ENCODE measurements at regions not wholly inside any gene's neighbourhood (a gene's known extent, or its start where the extent isn't known, plus 50 kb on each side); places are given as distances from the start of the nearest gene placed in this dataset.

DNA sequence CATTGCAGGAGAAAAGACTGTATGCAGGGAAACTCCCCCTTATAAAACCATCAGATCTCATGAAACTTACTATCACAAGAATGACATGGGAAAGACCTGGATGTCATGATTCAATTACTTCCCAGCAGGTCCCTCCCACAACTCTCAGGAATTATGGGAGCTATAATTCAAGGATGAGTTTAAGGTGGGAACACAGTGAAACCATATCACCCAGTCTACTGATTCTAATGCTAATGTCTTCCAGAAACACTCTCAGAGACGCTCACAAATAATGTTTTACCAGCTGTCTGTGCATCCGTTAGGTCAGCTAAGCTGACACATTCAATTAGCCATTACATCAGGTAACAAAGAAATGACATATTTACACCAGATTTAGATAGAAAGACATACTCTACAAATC is 637.9 kb downstream of the NLGN4Y start:
- DNase-seq (ENCODE audit: low read depth in 2 of 2): no peak

DNA sequence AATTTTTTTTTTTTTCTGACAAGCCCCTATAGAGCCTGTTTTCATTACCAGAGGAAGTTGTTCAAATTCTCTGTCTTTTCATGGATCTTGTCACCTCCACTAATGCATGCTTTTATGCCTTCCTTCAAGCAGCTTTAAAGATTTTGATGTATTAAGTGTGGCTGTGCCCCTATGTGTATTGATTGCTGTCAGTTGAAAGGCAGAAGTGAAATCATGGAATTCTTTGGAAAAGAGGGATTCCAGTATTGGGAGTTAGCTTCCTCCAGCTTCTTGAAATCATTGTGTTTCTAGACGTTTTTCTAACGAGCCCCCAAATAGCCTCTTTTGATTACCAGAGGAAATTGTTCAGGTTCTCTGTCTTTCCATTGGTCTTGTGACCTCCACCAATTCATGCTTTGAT is 655.6 kb downstream of the NLGN4Y start:
- DNase-seq (ENCODE audit: low read depth in 2 of 2): no peak

DNA sequence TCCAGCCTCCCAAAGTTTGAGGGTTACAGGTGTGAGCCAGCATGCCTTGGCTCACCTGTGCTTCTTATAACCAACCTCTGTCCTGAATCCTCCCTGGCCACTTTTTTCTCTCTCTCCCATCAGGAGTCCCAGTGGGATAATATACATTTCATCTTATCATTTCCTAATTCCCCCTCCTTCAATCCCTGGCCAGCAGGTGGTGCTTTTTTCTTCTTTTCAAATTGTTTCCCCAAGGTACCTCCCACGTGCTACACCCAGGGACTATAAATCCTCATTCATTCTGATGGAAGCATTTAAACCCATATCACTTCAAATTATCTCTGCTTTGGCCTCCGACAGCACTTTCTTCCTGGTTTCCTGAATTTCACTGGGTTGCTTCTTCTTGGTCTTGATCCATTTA is 704.7 kb downstream of the NLGN4Y start:
- no peak for DNase-seq (ENCODE audit: low read depth in 2 of 2)

DNA sequence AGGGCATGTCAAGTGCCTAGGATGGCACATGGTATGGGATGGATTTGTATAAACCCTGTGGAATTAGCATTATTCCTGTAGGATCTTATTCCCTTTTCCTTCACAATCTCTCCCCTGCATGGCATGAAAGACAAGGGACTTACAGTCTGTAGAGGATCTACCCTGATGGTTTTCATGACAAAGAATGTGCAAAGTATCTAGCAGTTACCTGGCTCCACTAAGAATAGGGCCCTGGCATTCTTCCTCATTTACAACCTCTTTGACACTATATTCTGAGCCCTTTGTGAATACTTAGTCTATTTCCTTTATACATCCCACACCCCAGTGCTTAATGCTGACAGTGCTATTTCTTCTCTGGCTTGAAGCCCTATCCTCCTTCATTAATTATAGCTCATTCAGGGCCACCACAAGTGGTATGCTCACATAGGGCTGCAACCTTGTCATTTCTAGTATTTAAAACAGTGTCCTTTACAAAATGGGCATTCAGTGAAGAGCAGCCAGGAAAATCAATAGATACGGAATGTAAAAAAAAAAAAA is 715.3 kb downstream of the NLGN4Y start:
- DNase-seq (ENCODE audit: low read depth in 2 of 2): no peak

DNA sequence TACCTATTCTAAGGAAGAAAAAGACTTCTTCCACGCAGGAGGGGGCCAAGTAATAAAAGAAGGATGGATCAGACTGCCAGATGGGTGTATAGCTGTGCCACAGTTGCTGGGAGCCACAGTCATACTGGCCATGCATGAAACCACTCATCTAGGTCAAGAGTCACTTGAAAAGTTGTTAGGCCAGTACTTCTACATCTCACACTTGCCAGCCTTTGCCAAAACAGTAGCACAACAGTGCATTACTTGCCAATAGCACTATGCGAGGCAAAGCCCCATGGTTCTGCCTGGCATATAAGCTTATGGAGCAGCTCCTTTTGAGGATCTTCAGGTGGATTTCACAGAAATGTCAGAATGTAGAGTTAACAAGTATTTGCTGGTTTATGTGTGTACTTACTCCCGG is 735.0 kb downstream of the NLGN4Y start:
- DNase-seq (ENCODE audit: low read depth in 2 of 2): no peak

DNA sequence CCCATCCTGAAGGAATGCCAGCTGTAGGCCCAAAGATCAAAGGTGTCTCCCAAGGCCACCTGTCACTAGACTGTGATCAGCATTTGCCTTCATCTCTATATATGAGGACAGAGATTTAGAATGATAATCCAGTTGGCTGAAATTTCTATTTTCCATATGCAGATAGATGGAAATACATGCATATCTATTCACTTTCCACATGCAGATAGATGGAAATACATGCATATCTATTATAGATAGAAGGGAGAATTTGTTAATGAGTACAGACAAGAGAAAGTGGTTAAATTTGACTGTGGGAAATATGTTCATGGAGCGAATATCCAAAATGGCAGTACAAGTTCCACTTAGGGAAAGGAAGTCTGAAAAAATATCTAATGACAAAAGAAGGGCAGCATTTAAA is 762.2 kb downstream of the NLGN4Y start:
- DNase-seq (ENCODE audit: low read depth in 2 of 2): no peak

DNA sequence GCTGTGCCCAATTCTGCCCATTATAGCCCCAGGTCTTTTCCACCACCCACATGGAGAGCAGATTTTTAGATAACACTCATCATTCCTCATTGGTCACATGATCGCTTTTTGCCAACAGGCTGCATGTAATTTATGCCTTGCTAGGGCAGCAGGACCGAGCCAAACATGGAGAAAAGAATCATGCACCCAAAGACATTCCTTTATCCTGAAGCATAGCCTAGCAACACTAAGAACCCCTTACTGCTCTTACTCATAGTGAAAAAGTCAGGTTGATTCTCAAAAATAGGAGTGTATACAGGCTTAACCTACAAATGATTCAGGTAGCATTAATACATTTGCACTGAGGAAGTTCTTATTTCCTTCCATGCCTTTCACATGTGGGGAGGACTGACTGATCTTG is 765.5 kb downstream of the NLGN4Y start:
- no peak for DNase-seq (ENCODE audit: low read depth in 2 of 2)

DNA sequence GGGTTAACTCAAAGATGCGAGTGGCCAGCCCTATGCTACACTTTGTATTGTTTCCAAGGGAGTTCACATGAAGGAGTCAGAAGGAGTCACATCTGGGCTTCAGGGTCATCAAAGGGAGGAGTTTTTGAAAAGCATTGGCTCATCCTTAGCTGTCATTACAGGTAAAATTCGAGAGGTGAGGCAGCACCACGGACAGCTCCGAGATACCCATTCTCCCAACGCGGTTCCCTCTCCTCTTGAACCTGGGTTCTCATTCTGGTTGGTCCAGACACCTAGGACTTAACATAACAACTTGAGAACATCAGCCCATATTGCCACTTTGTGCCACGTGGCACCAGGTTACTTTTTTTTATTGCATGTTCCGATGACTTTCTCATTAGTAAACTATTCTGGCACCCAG is 768.6 kb downstream of the NLGN4Y start:
- DNase-seq (ENCODE audit: low read depth in 2 of 2): no peak

DNA sequence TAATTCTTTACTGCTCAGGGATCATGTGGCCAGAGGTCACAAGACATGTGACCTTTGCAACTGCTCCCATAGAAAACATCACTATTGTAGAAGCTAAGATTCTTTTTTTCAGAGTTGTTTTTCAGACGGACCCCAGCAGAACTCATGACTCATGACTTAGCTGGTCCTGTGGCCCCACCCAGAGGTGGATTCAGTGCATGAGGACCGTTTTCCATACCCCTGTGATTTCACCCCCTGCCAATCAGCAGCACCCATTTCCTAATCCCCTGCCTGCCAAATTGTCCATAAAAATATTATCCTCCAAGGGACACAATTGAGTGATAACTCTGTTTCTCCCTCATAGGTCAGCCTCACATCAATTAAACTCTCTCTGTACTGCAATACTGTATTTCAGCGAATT is 777.5 kb downstream of the NLGN4Y start:
- no peak for DNase-seq (ENCODE audit: low read depth in 2 of 2)

DNA sequence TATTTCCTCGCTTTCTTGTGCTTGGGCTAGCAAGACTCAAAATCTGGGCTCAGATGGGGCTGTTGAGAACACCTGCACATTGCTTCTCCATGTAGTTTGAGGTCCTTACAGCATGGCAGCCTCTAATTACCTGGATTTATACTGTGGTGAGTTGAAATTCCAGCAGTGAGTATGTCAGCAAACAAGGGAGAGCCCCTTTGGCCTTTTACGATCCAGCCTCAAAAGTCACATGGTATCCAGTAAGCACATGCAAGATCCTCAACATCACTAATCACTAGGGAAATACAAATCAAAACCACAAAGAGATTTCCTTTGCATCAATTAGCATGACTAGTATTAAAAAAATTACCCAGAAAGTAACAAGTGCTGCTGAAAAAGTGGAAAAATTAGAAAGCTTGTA is 787.8 kb downstream of the NLGN4Y start:
- no peak for DNase-seq (ENCODE audit: low read depth in 2 of 2)

DNA sequence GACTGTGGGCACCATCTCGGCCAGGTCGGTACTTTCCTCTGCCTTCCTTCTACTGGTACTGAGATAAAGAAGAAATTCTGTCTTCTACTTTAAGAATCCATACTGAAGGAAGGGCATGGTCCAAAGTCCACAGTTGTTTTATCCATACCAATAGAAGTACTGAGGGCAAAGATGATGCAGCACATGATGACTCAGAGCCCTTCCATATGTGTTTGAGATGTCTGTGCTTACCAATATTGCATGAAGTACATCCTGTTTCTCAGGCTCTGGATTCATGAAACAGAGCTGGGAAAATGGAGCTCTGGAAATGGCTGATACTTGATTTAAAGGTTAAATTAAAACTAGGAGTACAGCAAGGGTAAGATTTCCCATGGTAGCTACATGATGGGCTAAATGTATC is 799.9 kb downstream of the NLGN4Y start:
- no peak for DNase-seq (ENCODE audit: low read depth in 2 of 2)

DNA sequence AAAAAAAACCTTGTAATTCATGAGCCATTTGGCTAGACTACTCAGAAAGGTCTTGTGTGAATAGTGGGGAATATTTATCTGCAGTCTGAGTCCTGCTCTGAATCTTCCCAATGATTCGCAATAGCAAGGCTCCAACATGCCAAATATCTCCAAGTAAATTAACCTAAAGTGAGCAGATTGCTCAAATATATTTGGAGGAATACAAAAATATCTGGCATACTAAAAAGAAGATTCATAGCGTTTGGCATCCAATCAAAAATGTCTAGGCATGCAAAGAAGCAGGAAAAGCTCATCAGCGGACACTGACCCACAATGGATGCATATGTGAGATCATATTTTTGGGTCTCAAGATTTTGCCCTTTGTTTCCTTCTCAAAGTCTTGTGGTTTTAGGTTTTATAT is 800.9 kb downstream of the NLGN4Y start:
- no peak for DNase-seq (ENCODE audit: low read depth in 2 of 2)

DNA sequence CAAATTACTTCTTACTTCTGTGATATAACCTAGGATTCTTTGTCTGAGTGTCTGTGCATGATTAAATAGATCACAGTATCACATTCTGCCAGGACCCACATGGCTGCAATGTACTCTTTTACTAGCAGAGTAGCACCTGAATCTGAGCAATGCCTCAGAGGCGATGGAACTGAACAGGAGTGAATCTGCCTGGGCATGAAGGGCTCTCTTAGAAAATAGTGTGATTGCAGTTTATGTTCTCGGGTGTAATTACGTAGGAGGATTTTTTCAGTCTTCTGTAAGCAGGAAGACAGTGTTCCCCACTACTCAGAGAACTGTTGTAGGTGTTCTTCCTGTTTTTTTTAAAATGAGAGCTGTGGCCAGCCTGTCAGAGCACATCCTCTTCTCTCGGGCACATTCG is 802.3 kb downstream of the NLGN4Y start:
- no peak for DNase-seq (ENCODE audit: low read depth in 2 of 2)

DNA sequence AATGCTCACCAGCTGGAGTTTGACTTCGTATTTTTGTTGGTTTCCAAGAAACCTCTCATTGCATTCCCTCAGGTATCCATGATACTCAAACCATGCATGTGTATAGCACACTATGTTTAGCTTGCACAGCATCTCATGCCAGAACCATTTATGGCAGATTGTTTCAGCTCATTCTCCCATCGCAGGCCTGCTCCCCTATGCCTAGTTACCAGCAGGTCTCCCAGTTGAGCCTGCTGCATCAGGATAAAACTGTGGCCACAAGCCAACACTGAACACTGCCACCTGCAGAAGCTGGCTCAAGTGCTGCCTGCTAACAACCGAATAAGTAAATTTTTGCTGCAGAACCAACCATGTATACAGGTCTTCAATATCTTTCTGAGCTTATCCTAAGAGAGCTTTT is 804.5 kb downstream of the NLGN4Y start:
- DNase-seq (ENCODE audit: low read depth in 2 of 2): no peak

DNA sequence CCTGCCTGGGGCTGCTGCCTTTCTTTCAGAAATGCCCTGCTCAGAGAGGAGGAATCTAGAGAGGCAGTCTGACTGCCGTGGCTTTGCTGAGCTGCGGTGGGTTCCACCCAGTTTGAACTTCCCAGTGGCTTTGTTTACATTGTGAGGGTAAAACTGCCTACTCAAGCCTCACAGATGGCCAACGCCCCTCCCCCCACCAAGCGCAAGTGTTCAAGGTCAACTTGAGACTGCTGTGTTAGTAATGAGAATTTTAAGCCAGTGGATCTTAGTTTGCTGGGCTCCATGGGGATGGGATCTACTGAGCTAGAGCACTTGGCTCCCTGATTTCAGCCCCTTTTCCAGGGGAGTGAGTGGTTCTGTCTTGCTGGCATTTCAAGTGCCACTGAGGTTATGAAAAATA is 819.2 kb downstream of the NLGN4Y start:
- no peak for DNase-seq (ENCODE audit: low read depth in 2 of 2)

DNA sequence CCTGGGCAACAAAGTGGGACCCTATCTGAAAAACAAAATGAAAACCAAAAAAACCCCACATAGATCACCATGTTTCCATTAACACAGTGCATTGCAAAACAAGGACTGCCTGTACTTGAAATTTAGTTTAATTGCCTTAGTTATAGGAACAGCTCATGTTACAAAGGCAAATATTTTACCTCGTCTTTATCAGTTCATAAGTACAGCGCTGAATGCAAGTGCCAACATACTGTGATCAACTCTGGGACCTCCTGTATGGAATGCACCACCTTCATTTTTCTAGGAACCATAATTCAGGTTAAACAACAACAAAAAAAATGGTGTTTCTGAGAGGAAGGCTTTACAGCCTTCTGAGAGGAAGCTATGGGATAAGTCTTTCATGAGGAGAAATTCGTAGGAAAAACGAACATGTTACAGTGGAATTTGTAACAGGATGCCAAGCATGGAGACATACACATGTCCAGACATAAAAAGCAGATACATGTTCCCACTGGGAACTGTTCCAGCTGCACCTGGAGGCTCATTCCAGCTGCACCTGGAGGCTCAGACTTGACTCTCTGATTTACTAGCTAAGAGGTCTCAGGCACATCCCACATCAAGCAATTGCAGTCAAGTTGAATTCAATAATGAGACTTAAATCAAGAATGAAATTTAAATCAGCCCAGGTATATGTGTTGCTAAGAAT is 821.3 kb downstream of the NLGN4Y start:
- DNase-seq (ENCODE audit: low read depth in 2 of 2): no peak

DNA sequence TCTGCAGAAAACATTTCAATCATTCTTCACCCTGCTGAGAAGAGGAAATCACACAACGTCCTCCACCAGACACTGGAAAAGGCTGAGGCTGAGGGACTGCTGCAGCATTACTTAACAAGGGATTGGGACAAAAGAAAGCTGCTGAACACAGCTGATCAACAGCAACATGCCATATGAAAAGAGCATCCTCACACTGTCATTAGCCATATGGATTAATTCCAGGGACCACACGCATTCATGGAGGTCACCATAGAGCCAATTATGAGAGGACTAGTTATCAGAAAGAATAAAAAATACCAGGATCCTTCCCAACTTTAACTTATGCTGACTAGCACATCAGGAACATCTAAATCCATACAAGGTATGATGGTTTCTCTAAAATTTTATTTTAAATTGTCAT is 825.0 kb downstream of the NLGN4Y start:
- no peak for DNase-seq (ENCODE audit: low read depth in 2 of 2)

DNA sequence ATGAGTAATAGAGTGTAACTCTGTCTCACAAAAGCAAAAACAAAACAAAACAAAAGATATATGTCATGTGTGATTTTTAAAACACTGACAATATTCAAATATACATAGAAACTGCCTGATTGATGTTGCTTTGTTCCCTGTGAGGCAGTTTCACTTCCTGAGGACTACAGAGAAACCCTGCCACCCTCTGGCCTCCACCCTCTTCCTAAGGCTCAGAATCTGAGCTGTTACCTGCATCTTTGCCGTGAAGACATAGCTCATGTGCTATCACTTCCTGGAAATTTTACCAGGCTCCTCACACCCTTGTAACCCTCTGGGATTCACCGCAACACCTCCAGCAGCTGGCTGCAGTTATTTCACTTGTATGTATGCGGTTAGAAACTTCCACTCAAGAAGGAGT is 831.0 kb downstream of the NLGN4Y start:
- no peak for DNase-seq (ENCODE audit: low read depth in 2 of 2)

DNA sequence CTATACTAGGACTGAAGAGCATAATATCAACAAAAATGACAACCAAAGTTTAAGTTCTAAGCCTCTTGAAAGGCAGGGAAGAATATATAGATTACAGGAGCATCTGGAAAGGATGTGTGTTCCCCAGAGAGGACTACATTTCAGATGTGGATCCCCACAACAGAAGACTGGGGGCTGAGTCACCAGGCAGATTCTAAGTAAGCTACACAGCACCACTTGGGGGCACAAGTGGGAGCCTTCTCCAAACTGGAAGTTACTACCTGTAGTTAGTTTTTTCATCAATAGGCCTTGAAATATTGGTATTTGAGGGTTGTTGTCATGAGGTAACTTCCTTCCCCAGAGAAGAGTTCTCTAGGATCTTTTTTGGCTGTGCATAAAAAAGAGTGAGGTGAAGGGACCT is 836.1 kb downstream of the NLGN4Y start:
- DNase-seq (ENCODE audit: low read depth in 2 of 2): no peak

DNA sequence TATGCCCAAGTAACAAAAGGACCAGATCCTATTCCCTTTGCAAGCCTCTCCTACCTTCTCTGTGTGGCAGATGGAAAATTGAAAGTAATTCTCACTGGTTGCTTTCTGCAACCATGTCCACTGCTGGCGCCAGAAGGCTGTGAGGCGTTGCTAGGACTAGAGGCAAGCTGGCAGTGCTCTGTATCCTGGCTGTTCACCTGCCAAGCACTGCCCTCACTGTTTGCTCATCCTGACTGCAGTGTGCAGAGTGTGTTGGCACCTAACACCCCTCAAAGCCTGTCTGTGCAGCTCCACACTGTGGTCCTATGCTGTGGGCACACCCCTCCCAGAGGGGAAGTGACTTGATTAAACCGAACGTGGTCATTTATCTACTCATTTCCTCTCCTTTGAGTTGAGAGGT is 840.7 kb downstream of the NLGN4Y start:
- no peak for DNase-seq (ENCODE audit: low read depth in 2 of 2)

DNA sequence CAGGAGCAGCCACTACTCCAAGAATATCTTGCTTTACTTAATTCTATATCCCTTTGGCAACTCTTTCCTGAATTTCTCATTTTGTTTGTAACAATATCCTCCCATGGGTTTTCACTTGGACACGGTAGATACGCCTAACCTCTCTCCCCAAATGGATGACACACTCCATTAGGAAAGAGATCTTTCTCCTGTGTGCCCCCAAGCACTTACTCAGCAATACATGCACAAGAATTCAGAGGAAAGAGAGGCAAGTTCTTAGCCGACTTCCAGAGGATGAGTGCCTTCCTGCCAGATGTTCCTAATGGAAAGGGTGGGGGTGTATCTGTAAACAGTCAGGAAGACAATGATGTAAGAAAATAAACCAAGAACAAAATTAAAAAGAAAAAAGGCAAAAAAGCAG is 844.5 kb downstream of the NLGN4Y start:
- no peak for DNase-seq (ENCODE audit: low read depth in 2 of 2)

DNA sequence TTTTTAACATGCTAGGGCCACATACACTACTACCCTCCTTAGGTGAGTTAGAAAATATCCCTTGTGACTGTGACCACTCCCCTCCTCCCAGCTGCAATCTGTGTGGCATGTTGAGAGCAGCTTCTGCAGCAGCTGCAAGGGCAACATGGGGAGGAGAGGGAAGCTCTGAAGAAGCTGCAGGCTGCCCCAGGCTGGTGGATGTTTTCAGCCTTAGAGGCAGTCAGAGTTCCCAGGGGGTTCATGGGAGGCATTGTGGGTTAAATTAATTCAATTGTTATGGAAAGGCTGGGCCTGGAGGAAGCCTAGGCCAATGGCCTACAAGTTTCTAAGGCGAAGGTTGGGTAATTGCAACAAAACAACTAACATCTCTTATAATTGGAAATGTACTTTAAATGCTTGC is 860.8 kb downstream of the NLGN4Y start:
- no peak for DNase-seq (ENCODE audit: low read depth in 2 of 2)

DNA sequence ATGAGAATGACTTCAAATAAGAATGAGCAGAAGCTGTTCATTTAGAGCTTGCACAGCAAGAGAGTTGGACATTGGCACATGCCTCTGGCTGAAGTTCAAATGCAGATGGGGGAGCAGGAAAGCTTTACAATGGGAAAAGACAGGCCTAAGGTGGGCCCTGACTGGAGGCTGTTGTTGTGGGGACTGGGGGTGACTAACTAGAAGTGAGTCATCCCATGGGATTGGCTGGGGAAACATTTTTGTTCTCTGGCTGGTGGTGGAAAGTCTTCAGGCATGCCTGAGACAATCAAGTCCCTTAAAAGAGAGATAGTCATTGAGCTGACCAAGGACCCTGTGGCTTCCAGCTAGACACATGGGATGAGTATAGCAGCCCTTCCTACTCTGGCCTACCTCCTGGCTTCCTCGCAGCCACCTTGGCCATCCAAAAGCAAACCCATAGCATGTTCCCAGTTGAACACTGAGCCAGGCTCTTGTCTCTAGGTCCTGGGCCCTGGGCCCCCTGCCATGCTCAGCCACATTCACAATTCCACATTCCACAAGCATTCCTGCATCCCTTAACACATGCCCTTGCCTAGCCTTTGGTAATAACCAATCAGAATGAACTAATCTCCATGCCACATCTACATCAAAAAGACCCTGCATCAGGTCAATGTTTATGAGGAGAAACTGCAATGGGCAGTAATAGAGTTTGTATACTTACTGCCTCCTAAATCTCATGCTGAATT is 873.4 kb downstream of the NLGN4Y start:
- no peak for DNase-seq (ENCODE audit: low read depth in 2 of 2)

DNA sequence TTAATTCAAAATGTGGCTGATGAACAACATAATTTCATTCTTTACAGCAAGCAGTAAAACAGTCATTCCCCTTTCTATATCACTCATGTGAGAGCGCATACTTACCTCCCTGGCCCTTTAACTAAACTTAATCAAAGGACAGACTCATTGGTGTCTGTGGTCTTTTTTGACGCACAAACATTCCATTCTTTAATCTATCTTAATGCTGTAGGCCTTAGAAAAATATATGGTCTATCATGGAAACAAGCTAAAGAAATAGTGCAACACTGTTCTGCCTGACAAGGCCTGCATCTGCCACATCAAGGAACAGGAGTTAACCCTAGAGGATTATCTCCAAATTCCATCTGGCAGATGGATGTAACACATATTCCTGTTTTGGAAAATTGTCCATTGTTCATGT is 878.1 kb downstream of the NLGN4Y start:
- no peak for DNase-seq (ENCODE audit: low read depth in 2 of 2)

Measured in activated CD4-positive, alpha-beta T cell treated with anti-CD3 and anti-CD28 coated beads for 24 hours (primary cell).